Posterior cingulate gyrus (tissue), 11 donors: ENCODE measurements at regions not wholly inside any gene's neighbourhood (a gene's known extent, or its start where the extent isn't known, plus 50 kb on each side); places are given as distances from the start of the nearest gene placed in this dataset.
"Not testable (repeated sequence)": the region's sequence is repeated elsewhere in the genome, so short reads cannot be mapped to it uniquely, and the experiment has no call there.

ENCODE experiments used
- DNase-seq, 10 donors: peaks; one replicate each; pipeline versions ENCODE4 v3.0.0 to v3.0.0-alpha.2; 2020 to 2021; ENCODE audit warnings: mixed read lengths in 3 of 10
- intact Hi-C: fragments of 100-400 bp; cut with DNase I; formaldehyde crosslinking; loops from one replicate; pipeline ENCODE4 v1.15.1; 2023

- intact Hi-C loops, result not testable (repeated sequence)
Observed at GRCh38 chr7:150169515-150169914, 153.6 kb upstream of the LRRC61 start.

GRCh38 chr7:150169943-150170490 lies 153.1 kb upstream of the LRRC61 start:
- intact Hi-C loops, result not testable (repeated sequence)

More at GRCh38 chr7:150169515-150169914, 153.6 kb upstream of the LRRC61 start:
- DNase-seq, result not testable (repeated sequence)

GRCh38 chr7:150183602-150184001 lies 139.6 kb upstream of the LRRC61 start:
- intact Hi-C loops, DNase-seq: not testable (repeated sequence)

More at GRCh38 chr7:150169943-150170490, 153.1 kb upstream of the LRRC61 start:
- DNase-seq, result not testable (repeated sequence)

- intact Hi-C loops, DNase-seq: not testable (repeated sequence)
Observed at GRCh38 chr7:150189963-150190362, 133.2 kb upstream of the LRRC61 start.

- intact Hi-C loops, result not testable (repeated sequence)
Observed at GRCh38 chr7:150192541-150192940, 130.6 kb upstream of the LRRC61 start.

GRCh38 chr7:150193866-150194265 lies 129.3 kb upstream of the LRRC61 start:
- DNase-seq, intact Hi-C loops: not testable (repeated sequence)

More at GRCh38 chr7:150192541-150192940, 130.6 kb upstream of the LRRC61 start:
- DNase-seq, result not testable (repeated sequence)
